ENCODE measurements at regions not wholly inside any gene's neighbourhood (a gene's known extent, or its start where the extent isn't known, plus 50 kb on each side); places are given as distances from the start of the nearest gene placed in this dataset.

DNA sequence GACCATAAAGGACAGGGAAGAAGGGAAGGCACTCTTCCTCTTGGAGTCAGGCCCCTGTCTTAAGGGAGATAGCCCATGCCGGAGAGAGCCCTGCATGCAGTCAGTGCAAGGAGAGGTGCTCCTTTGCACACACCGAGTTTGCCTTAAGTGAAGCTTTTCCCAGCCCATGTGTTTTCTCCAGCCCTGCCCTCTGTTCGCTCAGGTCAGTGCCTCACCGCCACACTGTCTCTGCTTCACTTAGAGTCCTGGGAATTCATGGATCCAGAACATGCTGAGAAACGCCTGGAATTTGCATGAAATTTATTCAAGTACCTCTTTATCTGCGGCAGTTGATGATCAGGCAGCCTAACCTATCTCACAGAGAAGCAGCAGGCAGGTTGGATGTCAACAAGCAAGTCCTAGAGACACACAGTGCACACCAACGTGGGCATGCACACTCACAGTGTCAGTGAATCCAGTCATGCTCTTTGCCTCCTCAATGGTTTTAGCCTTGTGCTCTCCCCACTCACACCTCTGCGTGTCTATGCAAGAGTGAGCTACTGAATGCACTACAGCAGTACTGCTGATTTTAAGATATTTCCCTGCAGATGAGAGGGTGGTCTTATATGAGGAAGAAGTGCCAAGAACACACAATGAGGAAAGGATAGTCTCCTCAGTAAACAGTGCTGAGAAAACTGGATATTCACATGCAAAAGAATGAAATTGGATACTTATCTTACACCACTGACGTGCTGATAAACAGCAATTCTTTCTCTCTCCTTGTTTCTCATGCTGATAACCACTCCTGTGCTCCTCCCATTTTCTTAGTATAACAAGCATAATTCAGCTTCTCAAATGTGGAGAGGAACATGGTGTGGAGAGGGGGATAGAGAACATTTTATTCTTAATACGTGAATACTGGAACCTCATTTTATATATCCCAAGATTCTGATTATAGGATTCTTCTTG, 295.1 kb upstream of the CDYL start:
- TF ChIP-seq TAF1 (IDR thresholded peaks at IDR 0.05; ENCODE audit: low read depth): no peak

DNA sequence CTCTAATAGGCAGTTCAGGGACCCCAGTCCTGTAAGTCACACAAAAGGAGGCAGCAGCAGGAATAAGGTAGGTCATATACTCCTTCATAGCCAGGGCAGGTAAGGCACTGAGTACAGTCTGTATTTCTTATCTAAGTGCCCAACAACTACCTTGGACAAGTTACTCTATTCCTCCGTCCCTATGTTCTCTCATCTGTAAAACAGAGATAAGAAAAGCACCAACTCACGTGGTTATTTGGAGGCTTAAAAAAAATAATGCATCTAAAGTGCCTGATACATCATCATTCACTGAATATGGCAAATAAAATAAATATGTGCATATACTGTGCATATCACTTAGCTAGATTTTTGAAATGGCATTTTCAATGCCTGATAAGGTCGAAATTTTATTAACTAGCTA, 298.1 kb upstream of the CDYL start:
- no peak for TF ChIP-seq ZBTB7A (IDR thresholded peaks at IDR 0.05; ENCODE audit: low read depth)
- TF ChIP-seq YY1 (IDR thresholded peaks at IDR 0.05; ENCODE audit: low read depth): no peak
- no peak for TF ChIP-seq TAF1 (IDR thresholded peaks at IDR 0.05; ENCODE audit: low read depth)
- TF ChIP-seq TEAD4 (IDR thresholded peaks at IDR 0.05): no peak
- no peak for TF ChIP-seq CREB1 (IDR thresholded peaks at IDR 0.05; ENCODE audit: low read depth)

DNA sequence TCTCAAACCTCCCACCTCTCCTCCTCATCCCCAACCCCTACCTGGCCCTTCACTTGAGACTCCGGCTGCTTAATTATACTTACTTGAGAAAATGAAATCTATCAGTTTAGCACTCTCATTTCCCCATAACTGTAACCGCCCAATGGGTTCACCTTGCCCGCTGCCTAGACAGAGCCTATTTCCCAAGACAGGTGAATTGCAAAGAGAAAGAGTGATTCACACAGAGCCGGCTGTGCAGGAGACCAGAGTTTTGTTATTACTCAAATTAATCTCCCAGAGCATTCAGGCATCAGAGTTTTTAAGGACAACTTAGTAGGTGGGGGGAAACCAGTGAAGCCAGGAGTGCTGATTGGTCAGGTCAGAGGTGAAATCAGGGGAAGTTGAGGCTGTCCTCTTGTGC, 301.4 kb upstream of the CDYL start:
- TF ChIP-seq CREB1 (IDR thresholded peaks at IDR 0.05; ENCODE audit: low read depth): no peak
- TF ChIP-seq EGR1 (IDR thresholded peaks at IDR 0.05): no peak
- no peak for TF ChIP-seq TAF1 (IDR thresholded peaks at IDR 0.05; ENCODE audit: low read depth)
- TF ChIP-seq NFIC (IDR thresholded peaks at IDR 0.05): no peak
- TF ChIP-seq CEBPB (IDR thresholded peaks at IDR 0.05): no peak
- TF ChIP-seq, protein P1, sequence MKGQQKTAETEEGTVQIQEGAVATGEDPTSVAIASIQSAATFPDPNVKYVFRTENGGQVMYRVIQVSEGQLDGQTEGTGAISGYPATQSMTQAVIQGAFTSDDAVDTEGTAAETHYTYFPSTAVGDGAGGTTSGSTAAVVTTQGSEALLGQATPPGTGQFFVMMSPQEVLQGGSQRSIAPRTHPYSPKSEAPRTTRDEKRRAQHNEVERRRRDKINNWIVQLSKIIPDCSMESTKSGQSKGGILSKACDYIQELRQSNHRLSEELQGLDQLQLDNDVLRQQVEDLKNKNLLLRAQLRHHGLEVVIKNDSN (IDR thresholded peaks at IDR 0.05): no peak
- no peak for TF ChIP-seq EP300 (IDR thresholded peaks at IDR 0.05; ENCODE audit: borderline replicate concordance)
- no peak for TF ChIP-seq FOXM1 (IDR thresholded peaks at IDR 0.05; ENCODE audit: borderline replicate concordance, low read depth)
- no peak for TF ChIP-seq ZBTB7A (IDR thresholded peaks at IDR 0.05; ENCODE audit: low read depth)
- TF ChIP-seq TEAD4 (IDR thresholded peaks at IDR 0.05): no peak
- TF ChIP-seq, protein P2, sequence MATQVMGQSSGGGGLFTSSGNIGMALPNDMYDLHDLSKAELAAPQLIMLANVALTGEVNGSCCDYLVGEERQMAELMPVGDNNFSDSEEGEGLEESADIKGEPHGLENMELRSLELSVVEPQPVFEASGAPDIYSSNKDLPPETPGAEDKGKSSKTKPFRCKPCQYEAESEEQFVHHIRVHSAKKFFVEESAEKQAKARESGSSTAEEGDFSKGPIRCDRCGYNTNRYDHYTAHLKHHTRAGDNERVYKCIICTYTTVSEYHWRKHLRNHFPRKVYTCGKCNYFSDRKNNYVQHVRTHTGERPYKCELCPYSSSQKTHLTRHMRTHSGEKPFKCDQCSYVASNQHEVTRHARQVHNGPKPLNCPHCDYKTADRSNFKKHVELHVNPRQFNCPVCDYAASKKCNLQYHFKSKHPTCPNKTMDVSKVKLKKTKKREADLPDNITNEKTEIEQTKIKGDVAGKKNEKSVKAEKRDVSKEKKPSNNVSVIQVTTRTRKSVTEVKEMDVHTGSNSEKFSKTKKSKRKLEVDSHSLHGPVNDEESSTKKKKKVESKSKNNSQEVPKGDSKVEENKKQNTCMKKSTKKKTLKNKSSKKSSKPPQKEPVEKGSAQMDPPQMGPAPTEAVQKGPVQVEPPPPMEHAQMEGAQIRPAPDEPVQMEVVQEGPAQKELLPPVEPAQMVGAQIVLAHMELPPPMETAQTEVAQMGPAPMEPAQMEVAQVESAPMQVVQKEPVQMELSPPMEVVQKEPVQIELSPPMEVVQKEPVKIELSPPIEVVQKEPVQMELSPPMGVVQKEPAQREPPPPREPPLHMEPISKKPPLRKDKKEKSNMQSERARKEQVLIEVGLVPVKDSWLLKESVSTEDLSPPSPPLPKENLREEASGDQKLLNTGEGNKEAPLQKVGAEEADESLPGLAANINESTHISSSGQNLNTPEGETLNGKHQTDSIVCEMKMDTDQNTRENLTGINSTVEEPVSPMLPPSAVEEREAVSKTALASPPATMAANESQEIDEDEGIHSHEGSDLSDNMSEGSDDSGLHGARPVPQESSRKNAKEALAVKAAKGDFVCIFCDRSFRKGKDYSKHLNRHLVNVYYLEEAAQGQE (IDR thresholded peaks at IDR 0.05; ENCODE audit: low read depth): no peak
- TF ChIP-seq, protein P3, sequence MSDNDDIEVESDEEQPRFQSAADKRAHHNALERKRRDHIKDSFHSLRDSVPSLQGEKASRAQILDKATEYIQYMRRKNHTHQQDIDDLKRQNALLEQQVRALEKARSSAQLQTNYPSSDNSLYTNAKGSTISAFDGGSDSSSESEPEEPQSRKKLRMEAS (IDR thresholded peaks at IDR 0.05): no peak
- no peak for TF ChIP-seq RAD21 (IDR thresholded peaks at IDR 0.05; ENCODE audit: low read depth)
- no peak for TF ChIP-seq YY1 (IDR thresholded peaks at IDR 0.05; ENCODE audit: low read depth)
- no peak for TF ChIP-seq TCF12 (IDR thresholded peaks at IDR 0.05; ENCODE audit: low read depth)

DNA sequence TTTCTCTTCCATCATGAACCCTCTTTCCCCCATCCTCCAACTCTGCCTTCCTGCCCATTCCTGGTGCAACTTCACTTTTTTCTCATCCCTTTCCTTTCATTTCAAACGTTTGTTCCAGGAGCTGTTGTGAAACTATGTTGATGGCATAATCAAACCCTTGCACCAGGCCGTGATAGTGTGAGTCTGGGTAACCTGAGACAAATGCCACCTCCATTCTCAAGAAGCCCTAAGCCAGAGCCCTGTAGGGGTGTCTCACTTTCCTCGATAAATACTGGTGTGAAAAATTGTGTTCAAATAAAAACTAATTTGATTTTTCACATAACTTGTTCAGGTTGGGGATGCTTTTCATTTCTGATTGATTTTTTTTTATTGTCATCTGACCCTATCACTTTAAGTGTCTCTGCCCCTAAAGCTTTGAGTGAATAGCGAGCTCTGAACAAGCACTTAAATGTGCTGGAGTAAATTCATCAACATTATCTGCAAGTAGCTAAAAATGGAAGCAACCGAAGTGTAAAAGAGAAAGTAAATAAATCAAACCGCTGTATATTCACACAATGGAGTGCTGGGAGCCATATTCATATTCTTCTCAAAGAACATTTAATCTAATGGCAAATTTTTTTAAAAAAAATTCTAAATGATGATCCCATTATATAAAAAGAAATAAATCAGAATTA, 303.1 kb upstream of the CDYL start:
- no peak for TF ChIP-seq TCF12 (IDR thresholded peaks at IDR 0.05; ENCODE audit: low read depth)
- TF ChIP-seq TAF1 (IDR thresholded peaks at IDR 0.05; ENCODE audit: low read depth): no peak
- TF ChIP-seq FOXM1 (IDR thresholded peaks at IDR 0.05; ENCODE audit: borderline replicate concordance, low read depth): no peak
- TF ChIP-seq, protein P2 (IDR thresholded peaks at IDR 0.05; ENCODE audit: low read depth): no peak
- TF ChIP-seq, protein P3 (IDR thresholded peaks at IDR 0.05): no peak
- no peak for TF ChIP-seq ZBTB7A (IDR thresholded peaks at IDR 0.05; ENCODE audit: low read depth)
- TF ChIP-seq, protein P1 (IDR thresholded peaks at IDR 0.05): no peak
- no peak for TF ChIP-seq YY1 (IDR thresholded peaks at IDR 0.05; ENCODE audit: low read depth)
- no peak for TF ChIP-seq CREB1 (IDR thresholded peaks at IDR 0.05; ENCODE audit: low read depth)
- no peak for TF ChIP-seq RAD21 (IDR thresholded peaks at IDR 0.05; ENCODE audit: low read depth)
- TF ChIP-seq CEBPB (IDR thresholded peaks at IDR 0.05): no peak
- TF ChIP-seq TEAD4 (IDR thresholded peaks at IDR 0.05): no peak
- no peak for TF ChIP-seq EGR1 (IDR thresholded peaks at IDR 0.05)
- TF ChIP-seq NFIC (IDR thresholded peaks at IDR 0.05): no peak
- TF ChIP-seq EP300 (IDR thresholded peaks at IDR 0.05; ENCODE audit: borderline replicate concordance): no peak

DNA sequence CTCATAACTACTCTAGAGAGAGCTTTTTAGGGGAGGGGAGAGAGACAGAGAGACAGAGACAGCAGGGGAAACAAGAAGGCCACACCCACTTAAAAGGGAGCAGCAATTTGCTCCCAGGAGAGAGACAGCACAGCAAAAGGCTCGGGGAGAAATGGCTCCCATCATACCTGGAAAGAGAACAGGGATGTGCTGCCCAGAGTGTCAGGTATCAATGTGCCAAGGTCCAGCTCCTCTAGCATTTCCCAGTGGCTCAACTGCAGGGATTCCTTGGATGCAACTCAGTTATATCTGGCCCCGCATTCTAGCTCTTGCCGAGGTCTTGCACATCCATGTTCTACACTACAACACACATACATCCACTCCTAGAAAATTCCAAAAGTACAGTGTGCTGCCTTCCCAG, 304.0 kb upstream of the CDYL start:
- TF ChIP-seq CEBPB (IDR thresholded peaks at IDR 0.05) (no peak), FOXM1 (IDR thresholded peaks at IDR 0.05; ENCODE audit: borderline replicate concordance, low read depth) (no peak), CREB1 (IDR thresholded peaks at IDR 0.05; ENCODE audit: low read depth) (no peak), TCF12 (IDR thresholded peaks at IDR 0.05; ENCODE audit: low read depth) (no peak), NFIC (IDR thresholded peaks at IDR 0.05) (no peak)
